ENCODE measurements at regions not wholly inside any gene's neighbourhood (a gene's known extent, or its start where the extent isn't known, plus 50 kb on each side); places are given as distances from the start of the nearest gene placed in this dataset.

DNA sequence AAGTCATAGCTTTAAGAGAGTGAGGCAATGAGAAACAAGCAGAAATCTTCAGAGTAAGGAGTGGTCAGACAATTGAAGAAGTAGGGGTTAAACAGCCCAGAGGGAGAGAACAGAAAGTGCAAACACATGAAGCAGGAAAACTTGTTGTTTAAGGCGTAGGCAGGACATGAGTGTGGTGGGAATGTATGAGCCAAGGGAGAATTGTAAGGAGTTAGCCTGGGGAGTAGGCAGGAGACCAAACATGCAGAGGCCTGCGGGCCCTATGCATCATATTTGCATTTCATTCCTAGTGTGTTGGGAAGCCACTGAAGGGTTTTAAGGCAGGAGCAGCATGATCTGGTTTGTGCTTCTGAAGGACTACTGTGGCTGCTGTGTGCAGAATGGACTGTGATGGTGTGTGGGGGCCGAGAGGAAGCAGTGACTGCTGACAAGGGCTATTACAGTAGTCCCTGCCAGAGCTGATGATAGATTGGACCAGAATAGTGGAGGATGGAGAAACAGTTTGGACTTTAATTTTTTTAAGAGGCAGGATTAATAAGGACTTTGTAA lies 179.9 kb upstream of the C11orf87 start:
- no peaks in the 10 kb centered on the region for H3K36me3 ChIP-seq (ENCODE audit: low read depth)
- DNase-seq (no peak), ATAC-seq (no peak)
- intact Hi-C loops (cut with DNase I, micrococcal nuclease): no loop called here
- no peaks in the 10 kb centered on the region for H3K4me1 ChIP-seq (ENCODE audit: low read depth)
- H3K9me3 ChIP-seq: no peaks in the 10 kb centered on the region
- H3K4me3 ChIP-seq: no peak overlapping the region
- no peak for TF ChIP-seq CTCF (IDR thresholded peaks at IDR 0.05)

GRCh38 chr11:109247071-109247470 lies 174.9 kb upstream of the C11orf87 start:
- intact Hi-C loops (cut with DNase I, micrococcal nuclease): no loop called here
- Histone ChIP-seq H3K4me3 (no peak overlapping the region), H3K36me3 (ENCODE audit: low read depth) (no peaks in the 10 kb centered on the region), H3K4me1 (ENCODE audit: low read depth) (no peaks in the 10 kb centered on the region), H3K9me3 (no peaks in the 10 kb centered on the region)
- TF ChIP-seq CTCF (IDR thresholded peaks at IDR 0.05): no peak
- ATAC-seq: no peak
- no peak for DNase-seq

DNA sequence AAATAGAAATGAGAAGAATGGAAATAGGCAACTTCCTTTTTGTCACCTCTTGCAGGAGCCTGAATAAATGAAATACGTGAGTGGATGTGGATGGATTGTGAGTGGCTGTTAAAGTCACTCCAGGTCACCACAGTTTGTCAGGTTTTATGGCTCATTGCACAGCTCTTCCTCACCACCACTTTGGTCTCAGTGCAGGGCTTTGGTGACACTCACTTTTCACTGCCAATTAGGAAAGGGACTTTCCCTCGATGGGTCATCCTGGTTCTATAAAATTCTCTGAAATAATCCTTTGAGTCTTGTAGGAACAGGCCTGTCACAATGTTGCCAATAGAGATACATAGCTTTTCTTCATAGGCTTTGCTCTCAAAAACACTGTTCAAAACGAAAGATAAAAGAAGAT lies 172.4 kb upstream of the C11orf87 start:
- H3K9me3 ChIP-seq: no peaks in the 10 kb centered on the region
- DNase-seq: no peak
- intact Hi-C loops (cut with DNase I, micrococcal nuclease): no loop called here
- no peaks in the 10 kb centered on the region for H3K36me3 ChIP-seq (ENCODE audit: low read depth)
- H3K4me1 ChIP-seq (ENCODE audit: low read depth): no peaks in the 10 kb centered on the region
- no peak overlapping the region for H3K4me3 ChIP-seq
- ATAC-seq: no peak
- no peak for TF ChIP-seq CTCF (IDR thresholded peaks at IDR 0.05)

- no peaks in the 10 kb centered on the region for H3K9me3 ChIP-seq
- H3K4me3 ChIP-seq: no peak overlapping the region
- no peak for TF ChIP-seq CTCF (IDR thresholded peaks at IDR 0.05)
- H3K36me3 ChIP-seq (ENCODE audit: low read depth): no peaks in the 10 kb centered on the region
- intact Hi-C loops (cut with DNase I, micrococcal nuclease): no loop called here
- H3K4me1 ChIP-seq (ENCODE audit: low read depth): no peaks in the 10 kb centered on the region
- ATAC-seq (no peak), DNase-seq (no peak)
Observed at GRCh38 chr11:109251230-109251629, 170.8 kb upstream of the C11orf87 start.

DNA sequence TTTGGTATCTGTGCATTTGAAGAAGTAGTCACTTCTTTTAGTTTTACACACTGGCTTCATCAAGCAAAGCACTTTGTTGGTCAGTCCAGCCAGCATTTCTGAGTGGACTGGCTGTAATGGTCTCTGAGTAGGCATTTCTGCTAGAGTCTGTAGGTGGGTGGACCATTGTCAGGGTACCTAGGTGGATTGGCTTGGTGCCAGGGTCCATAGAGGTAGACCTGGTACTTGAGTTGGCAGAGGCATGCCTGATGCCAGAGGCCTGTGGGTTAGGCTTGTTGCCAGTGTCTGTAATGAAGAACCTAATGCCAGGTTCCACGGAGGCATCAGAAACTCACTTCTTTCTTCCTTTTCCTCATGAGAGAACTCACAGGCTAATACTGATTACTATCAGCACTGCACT lies 157.9 kb upstream of the C11orf87 start:
- intact Hi-C loops (cut with DNase I, micrococcal nuclease): no loop called here
- DNase-seq (no peak), ATAC-seq (no peak)

More for the DNA sequence above, 157.9 kb upstream of the C11orf87 start:
- Histone ChIP-seq H3K4me1 (ENCODE audit: low read depth) (no peaks in the 10 kb centered on the region), H3K9me3 (peaks cover 23% of the 10 kb centered on the region), H3K4me3 (no peak overlapping the region), H3K36me3 (ENCODE audit: low read depth) (no peaks in the 10 kb centered on the region)
- no peak for TF ChIP-seq CTCF (IDR thresholded peaks at IDR 0.05)
